ENCODE measurements at regions not wholly inside any gene's neighbourhood (a gene's known extent, or its start where the extent isn't known, plus 50 kb on each side); places are given as distances from the start of the nearest gene placed in this dataset.
"Not testable (repeated sequence)": the region's sequence is repeated elsewhere in the genome, so short reads cannot be mapped to it uniquely, and the experiment has no call there.

DNA sequence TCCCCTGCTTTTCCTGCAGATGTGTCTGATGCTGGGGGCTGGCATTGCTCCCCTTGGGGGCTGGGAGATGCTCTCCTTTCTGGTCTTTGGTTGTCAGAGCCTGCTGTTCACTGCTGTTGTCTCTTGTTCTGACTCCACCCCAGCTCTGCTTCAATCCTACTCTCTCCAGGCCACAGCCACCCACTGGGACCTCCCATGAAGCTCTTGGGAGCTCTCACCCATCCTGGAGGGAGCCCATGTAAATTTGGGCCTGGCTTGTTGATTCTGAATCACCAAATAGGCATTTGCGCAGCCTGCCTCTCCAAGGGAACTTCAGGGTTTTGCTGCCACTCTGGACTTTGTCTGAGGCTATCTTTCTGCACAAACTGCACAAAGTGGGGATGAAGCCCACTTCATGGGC, 232.9 kb upstream of the PLGLB1 start:
- not testable (repeated sequence) for H3K36me3 ChIP-seq

GRCh38 chr2:87255410-87255809, 233.8 kb upstream of the PLGLB1 start:
- DNase-seq; intact Hi-C loops (cut with DNase I; ENCODE audit: low total_unique reads): not testable (repeated sequence)

More for the DNA sequence above, 232.9 kb upstream of the PLGLB1 start:
- H3K9me3 ChIP-seq; H3K4me1 ChIP-seq; H3K4me3 ChIP-seq; intact Hi-C loops (cut with DNase I; ENCODE audit: low total_unique reads); H3K27ac ChIP-seq; DNase-seq; H3K27me3 ChIP-seq: not testable (repeated sequence)

GRCh38 chr2:87258887-87259286, 237.2 kb upstream of the PLGLB1 start:
- H3K9me3 ChIP-seq; H3K4me1 ChIP-seq; H3K27ac ChIP-seq; DNase-seq; H3K27me3 ChIP-seq; H3K36me3 ChIP-seq; intact Hi-C loops (cut with DNase I; ENCODE audit: low total_unique reads); H3K4me3 ChIP-seq: not testable (repeated sequence)

More at GRCh38 chr2:87255410-87255809, 233.8 kb upstream of the PLGLB1 start:
- H3K4me3 ChIP-seq, H3K27me3 ChIP-seq, H3K27ac ChIP-seq, H3K36me3 ChIP-seq, H3K9me3 ChIP-seq, H3K4me1 ChIP-seq: not testable (repeated sequence)

DNA sequence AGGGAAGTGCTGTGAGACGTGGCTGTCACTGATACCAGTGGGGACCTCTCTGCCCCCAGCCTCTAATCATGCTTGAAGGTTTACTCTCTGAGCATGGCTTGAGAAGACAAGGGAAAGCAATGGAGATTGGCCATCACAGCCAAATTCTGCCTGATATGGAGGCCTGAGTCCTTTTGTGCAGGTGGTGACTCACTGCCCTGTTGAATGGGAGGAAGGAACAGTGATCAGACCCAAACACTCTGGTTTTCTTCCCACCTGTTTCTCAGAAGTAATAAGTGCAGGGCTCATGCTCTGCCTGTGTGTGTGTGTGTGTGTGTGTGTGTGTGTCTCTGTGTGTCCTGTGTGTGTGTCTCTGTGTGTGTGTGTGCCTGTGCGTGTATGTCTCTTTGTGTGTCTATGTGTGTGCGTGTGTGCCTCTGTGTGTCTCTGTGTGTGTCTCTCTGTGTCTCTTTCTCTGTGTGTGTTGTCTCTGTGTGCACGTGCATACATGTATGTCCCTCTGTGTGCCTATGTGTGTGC, 240.6 kb upstream of the PLGLB1 start:
- DNase-seq; H3K4me3 ChIP-seq; H3K9me3 ChIP-seq; H3K36me3 ChIP-seq; intact Hi-C loops (cut with DNase I; ENCODE audit: low total_unique reads); H3K27me3 ChIP-seq; H3K4me1 ChIP-seq; H3K27ac ChIP-seq: not testable (repeated sequence)

DNA sequence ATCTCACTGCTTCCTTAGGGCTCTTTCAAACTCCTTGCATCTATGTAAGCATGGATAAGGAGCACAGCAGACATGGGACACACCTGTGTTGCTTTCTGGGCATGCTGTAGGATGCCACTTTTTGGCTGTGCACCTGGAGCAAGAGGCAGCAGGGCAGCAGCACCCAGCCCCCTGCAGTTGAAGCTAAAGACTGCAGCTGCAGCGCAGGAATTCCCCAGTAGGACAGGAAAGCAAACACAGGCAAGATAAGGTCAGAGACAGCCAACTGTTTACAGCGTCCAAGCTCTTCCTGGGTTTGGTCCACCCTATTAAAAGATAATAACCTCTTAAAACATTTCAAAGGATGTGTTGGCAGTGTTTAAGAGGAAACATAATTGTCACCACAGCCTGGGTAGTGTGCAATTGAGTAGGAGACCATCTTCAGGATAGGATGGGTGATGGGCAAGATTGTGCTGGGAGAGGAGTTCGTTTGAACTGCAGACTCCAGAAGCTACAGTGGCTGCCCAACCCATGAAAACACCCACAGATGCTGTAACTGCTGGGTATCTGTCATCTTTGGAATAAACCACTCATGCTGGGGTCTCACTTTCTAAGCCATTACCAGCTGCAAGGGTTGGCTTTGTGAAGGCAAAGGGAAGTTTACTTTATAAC, 242.3 kb upstream of the PLGLB1 start:
- DNase-seq; H3K4me3 ChIP-seq; H3K27ac ChIP-seq; H3K27me3 ChIP-seq; H3K4me1 ChIP-seq; H3K9me3 ChIP-seq; intact Hi-C loops (cut with DNase I; ENCODE audit: low total_unique reads); H3K36me3 ChIP-seq: not testable (repeated sequence)

DNA sequence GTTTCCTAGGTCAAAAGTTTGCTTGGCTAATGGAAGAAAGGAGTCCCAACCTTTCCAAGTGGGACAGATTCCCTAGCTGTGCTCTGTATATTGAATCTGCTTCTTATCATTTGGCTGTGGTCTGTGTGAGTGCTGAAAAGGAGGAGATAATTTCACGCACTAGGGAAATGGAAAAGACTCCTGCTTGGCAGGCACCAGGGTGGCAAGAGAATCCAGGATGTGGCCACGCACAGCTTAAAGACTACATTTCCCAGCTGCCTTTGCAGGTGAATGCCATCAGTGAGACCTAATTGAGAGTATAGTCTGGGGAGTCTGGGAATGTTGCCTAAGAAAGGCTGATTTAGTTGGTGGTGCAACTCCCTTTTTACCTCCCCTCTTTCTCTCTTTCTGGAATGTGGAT, 253.5 kb upstream of the PLGLB1 start:
- H3K27ac ChIP-seq; H3K9me3 ChIP-seq; DNase-seq; intact Hi-C loops (cut with DNase I; ENCODE audit: low total_unique reads); H3K4me1 ChIP-seq; H3K36me3 ChIP-seq; H3K27me3 ChIP-seq; H3K4me3 ChIP-seq: not testable (repeated sequence)

- H3K36me3 ChIP-seq; H3K27ac ChIP-seq; intact Hi-C loops (cut with DNase I; ENCODE audit: low total_unique reads); H3K4me3 ChIP-seq; H3K9me3 ChIP-seq; DNase-seq; H3K27me3 ChIP-seq; H3K4me1 ChIP-seq: not testable (repeated sequence)
Observed at GRCh38 chr2:87275974-87276629, 254.5 kb upstream of the PLGLB1 start.

GRCh38 chr2:87276673-87277072, 255.0 kb upstream of the PLGLB1 start:
- H3K4me3 ChIP-seq; H3K4me1 ChIP-seq; H3K36me3 ChIP-seq; DNase-seq; intact Hi-C loops (cut with DNase I; ENCODE audit: low total_unique reads); H3K27ac ChIP-seq; H3K9me3 ChIP-seq; H3K27me3 ChIP-seq: not testable (repeated sequence)

DNA sequence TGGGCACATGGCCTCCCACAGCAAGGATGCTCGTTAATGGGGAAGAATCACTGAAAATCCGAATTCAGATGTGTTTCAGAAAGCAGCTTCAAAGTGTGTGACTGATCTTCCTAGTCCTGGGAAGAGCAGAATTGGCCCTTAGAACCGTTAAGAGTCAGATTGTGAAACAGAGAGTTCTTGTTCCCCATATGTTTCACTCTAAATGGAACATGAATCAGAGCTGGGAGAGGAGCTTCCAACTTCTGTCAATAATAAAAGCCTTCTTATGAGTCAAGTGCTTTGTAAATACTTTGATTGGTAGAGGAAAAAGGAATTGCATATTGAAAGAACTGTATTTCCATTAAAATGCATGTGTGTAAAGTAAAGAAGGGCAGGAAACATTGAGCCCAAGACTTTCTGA, 256.1 kb upstream of the PLGLB1 start:
- H3K27me3 ChIP-seq; H3K9me3 ChIP-seq; DNase-seq; H3K4me1 ChIP-seq; H3K4me3 ChIP-seq; H3K27ac ChIP-seq; H3K36me3 ChIP-seq; intact Hi-C loops (cut with DNase I; ENCODE audit: low total_unique reads): not testable (repeated sequence)

DNA sequence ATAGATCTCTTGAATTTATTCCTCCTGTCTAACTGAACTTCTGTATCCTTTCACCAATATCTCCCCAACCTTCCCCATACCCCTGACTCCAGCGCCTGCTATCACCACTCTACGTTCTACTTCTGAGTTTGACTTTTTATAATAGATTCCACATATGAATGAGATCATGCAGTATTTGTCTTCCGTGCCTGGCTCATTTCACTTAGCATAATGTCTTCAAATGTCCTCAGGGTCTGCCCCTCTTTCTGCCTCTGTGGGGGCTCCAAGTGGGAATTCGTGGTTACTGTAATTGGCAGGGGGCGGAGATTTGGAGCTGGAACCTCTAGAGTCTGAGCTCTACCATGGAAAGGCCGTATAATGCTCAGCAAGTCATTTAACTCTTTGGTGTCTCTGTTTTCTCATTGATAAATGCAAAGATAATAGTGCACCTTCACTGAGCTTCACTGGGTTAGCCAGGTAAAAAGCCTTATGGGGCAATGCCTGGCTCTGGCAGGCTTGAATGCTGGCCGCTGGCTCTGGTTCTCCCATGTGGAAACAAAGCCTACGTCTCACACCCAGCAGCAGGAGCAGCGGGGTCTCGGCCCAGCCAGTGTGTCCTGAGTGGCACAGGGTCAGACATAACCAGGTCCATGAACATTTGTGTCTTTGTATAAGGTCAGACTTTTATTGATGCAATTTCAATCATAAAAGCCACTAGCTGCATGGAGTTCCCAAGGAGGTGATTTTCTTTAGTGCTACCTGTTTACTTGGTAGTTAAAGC, 259.1 kb upstream of the PLGLB1 start:
- H3K27me3 ChIP-seq; DNase-seq; H3K4me3 ChIP-seq; H3K4me1 ChIP-seq; H3K27ac ChIP-seq; intact Hi-C loops (cut with DNase I; ENCODE audit: low total_unique reads); H3K36me3 ChIP-seq; H3K9me3 ChIP-seq: not testable (repeated sequence)

GRCh38 chr2:87283735-87284470, 262.3 kb upstream of the PLGLB1 start:
- H3K9me3 ChIP-seq; H3K4me1 ChIP-seq; H3K4me3 ChIP-seq; H3K27ac ChIP-seq; H3K27me3 ChIP-seq; H3K36me3 ChIP-seq; intact Hi-C loops (cut with DNase I; ENCODE audit: low total_unique reads); DNase-seq: not testable (repeated sequence)

DNA sequence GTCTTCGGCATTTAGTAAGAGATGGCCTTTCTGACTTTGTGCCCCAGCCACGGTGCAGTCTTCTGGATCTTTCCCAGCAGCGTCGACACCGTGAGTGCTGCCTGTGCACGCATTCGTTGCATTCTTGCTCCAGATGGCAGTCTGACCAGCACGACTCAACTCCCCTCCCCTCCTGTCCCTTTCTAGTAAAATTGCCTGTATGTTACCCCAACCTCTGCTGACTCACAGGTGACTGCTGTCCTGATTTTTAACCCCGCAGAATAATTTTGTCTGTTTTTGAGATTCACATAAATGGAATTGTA, 262.8 kb upstream of the PLGLB1 start:
- H3K27me3 ChIP-seq; H3K36me3 ChIP-seq; H3K4me1 ChIP-seq; H3K9me3 ChIP-seq; intact Hi-C loops (cut with DNase I; ENCODE audit: low total_unique reads); H3K4me3 ChIP-seq; H3K27ac ChIP-seq; DNase-seq: not testable (repeated sequence)

DNA sequence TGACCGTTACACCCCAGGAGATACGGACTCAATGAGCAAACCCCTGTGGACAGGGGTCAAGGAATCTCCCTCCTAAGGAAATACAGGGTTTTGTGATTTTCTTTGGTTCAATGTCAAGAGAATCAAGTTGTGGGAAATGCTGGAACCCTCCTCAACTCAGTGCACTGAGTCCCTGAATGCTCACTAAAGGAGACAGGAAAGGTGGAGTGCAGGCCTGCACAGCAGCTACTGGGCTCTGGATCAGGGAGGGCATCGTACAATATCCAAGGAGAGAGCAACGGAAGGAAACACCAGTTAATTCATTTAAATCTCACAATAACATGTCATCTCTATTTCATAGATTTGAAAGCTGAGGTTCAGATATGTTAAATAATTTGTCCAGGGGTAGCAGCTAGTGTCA, 263.5 kb upstream of the PLGLB1 start:
- DNase-seq; H3K9me3 ChIP-seq; H3K4me3 ChIP-seq; H3K36me3 ChIP-seq; H3K27ac ChIP-seq; H3K27me3 ChIP-seq; H3K4me1 ChIP-seq; intact Hi-C loops (cut with DNase I; ENCODE audit: low total_unique reads): not testable (repeated sequence)
